GM12874 (cell line): ENCODE measurements at regions not wholly inside any gene's neighbourhood (a gene's known extent, or its start where the extent isn't known, plus 50 kb on each side); places are given as distances from the start of the nearest gene placed in this dataset.

Experiments
- TF ChIP-seq, protein P1 (sequence below): IDR thresholded peaks from 2 replicates; pipeline ENCODE4 v1.5.1; 2011; ENCODE audit warnings: low read depth, mild to moderate bottlenecking, control low read depth, low read length, moderate library complexity; ENCODE audit not compliant: insufficient read depth

DNA sequence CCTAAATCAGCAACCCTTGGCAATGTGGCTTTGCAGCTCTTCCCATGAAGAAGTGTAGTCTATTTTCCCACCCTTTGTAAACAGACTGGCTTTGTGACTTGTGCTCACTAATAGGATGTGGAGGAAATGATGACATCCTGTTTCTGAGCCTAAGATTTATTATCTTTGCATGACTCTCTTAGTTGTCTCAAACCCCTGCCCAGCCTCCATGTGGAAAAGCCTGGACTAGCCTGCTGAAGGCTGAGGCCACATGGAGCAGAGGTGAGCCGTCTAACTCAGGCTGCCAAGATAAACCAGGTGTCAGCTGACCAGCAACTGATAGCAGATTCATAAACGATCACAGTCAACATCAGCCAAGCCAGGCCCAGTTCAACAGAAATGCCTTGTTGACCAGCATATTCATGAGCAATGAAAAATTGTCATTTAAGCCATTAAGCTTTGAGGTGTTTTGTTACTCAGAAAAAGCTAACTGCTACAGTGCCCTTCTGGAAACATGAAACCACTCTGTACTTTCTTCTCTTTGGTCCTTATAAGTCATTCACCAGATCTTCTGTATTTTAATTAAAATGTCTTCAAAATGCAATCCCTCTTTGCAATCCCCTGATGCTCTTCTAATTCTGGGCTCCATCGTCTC, 586.3 kb upstream of the ANKRD30A start:
- TF ChIP-seq, protein P1, sequence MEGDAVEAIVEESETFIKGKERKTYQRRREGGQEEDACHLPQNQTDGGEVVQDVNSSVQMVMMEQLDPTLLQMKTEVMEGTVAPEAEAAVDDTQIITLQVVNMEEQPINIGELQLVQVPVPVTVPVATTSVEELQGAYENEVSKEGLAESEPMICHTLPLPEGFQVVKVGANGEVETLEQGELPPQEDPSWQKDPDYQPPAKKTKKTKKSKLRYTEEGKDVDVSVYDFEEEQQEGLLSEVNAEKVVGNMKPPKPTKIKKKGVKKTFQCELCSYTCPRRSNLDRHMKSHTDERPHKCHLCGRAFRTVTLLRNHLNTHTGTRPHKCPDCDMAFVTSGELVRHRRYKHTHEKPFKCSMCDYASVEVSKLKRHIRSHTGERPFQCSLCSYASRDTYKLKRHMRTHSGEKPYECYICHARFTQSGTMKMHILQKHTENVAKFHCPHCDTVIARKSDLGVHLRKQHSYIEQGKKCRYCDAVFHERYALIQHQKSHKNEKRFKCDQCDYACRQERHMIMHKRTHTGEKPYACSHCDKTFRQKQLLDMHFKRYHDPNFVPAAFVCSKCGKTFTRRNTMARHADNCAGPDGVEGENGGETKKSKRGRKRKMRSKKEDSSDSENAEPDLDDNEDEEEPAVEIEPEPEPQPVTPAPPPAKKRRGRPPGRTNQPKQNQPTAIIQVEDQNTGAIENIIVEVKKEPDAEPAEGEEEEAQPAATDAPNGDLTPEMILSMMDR: no peak

DNA sequence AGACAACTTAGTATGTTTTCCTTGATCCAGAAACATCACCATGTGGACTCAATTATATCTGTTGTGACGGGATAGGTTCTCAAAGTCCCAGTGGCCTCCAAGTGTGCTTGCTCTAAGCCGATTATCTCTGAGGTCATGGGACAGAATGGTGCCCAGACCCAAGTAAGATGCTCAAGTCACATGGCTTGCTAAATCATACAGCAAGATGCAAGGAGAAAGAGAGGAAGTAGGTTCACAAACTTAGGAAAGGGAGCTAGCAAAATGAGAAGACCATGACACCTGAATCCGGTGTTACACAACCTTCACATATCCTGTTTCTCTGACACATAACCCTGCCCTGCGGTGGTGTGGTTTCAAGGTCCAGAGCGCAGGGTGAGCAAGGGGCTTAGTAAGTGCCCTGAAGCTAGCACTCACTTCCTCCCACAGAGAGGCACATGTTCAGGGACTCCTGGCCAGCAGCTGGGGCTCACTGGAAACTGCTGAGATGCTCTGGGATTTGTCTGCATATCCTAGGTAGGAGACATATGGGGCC, 590.9 kb upstream of the ANKRD30A start:
- TF ChIP-seq, protein P1: no peak

DNA sequence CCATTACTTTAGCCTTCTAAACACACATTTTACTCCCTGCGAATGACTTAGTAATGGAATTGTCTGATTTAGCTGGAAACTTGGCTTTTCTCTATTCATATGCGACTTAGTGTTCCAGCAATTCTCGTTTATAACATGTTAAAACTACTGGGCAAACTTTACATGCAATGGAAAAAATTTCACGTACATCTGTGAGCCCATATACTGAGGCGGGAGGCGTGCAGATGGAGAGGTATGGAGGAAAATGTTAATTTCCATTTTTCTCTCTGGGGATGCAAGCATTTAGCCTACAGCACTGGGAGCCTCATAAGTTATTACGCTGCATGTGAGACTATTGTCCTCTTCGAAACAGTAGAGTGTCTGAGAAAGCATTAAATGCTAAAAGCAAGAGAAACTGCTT, 591.5 kb upstream of the ANKRD30A start:
- TF ChIP-seq, protein P1: no peak

DNA sequence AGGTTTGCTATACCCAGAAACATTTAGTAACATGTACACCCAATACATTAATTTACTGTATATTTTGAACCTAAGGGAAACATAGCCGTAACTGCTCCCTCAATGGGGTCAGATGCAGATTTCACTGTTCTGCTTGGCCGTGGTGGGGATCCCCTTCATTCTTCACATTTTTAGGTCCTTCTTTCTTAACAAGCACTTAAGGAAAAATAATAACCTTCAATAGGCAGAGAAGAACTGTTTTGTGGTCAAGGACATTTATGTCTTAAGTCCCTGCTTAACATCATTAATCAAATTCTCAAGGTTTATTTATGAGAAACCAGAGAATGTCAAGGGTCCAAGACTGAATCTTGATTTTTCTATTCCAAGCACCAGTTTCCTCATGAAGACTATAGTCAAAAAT, 592.1 kb upstream of the ANKRD30A start:
- TF ChIP-seq, protein P1: no peak

DNA sequence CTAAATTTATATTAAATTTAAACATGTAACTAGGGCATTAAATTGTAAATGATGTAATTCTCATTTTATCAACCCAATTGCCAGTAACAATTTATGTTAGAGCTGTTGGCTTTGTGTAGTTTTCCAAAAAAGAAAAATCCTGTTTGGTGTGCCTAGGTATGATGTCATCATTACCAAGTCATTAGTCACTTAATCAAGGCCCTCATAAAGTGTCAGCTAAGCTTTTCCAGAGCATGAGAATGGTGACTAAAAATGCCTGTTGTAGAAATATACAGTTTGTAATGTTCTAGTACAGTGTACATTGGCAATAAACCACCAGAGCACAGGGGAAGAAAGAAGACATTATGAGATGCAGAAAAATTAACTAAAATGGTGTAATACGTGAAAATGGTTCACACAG, 593.8 kb upstream of the ANKRD30A start:
- TF ChIP-seq, protein P1: no peak

DNA sequence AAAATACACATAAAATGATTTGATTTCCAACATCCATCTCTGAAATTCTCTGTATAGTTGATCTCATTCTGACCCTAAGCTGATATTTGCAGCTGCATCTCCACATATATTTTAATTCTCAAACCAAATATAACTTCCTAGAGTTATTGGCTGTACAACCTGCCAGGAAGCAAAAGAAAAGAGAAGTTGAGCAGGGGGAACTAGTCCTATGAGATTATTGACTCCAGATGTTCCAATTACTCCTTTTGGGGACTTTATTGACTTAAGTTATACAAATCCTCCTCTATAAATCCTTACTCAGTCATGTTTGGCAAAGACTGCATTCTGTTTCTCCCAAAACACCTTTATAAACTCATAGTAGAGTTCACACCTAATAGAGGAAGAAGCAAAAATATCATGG, 599.4 kb upstream of the ANKRD30A start:
- TF ChIP-seq, protein P1: no peak

DNA sequence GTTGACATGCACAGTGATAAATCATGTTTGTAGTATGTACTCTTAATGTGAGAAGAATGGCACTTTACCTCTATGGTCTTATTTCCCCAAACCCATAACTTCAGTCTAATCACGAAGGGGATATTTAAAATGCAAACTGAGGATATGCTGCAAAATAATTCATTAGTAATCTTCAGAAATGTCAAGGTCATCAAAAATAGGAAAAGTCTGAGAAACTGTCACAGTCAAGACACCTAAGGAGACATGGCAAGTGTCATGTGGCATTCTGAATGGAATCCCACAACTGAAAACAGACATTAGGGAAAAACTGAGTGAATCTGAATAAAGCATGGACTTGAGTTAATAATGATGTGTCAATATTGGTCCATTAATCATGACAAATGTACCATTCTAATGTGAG, 605.5 kb upstream of the ANKRD30A start:
- TF ChIP-seq, protein P1: no peak
